NCI-H2171 treated with DMSO at 0.1 percent for 48 hours (cell line): ENCODE measurements at regions not wholly inside any gene's neighbourhood (a gene's known extent, or its start where the extent isn't known, plus 50 kb on each side); places are given as distances from the start of the nearest gene placed in this dataset.

ENCODE experiments used
- DNase-seq: peaks from one replicate; lab custom pipeline; 2025; lab: John Stamatoyannopoulos, UW

GRCh38 chr16:51592001-51592501 lies 441.0 kb upstream of the SALL1 start:
- DNase-seq: peak; percentile 21

DNA sequence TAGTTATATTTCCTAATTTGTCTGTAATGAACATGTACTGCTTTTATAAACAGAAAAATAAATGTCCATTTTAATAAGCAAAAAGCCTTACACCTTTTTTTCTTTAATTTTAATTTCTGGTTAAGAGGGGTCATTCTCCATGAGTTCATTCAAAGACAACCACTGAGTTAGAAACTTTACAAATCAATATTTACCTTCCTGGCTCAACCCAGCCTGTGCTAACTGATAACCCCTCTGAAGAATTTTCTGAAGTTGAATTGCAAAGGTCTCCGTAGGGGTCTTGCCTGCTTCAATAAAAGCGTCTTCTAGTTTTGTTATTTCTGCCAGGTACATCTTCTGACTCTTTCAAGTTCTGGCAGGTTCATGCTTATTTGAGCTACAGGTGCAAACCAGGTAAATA lies 440.4 kb upstream of the SALL1 start:
- DNase-seq: no peak

- DNase-seq: no peak
Measured at GRCh38 chr16:51579652-51580360, 428.7 kb upstream of the SALL1 start.

GRCh38 chr16:51577621-51578303 lies 426.7 kb upstream of the SALL1 start:
- DNase-seq: no peak

DNA sequence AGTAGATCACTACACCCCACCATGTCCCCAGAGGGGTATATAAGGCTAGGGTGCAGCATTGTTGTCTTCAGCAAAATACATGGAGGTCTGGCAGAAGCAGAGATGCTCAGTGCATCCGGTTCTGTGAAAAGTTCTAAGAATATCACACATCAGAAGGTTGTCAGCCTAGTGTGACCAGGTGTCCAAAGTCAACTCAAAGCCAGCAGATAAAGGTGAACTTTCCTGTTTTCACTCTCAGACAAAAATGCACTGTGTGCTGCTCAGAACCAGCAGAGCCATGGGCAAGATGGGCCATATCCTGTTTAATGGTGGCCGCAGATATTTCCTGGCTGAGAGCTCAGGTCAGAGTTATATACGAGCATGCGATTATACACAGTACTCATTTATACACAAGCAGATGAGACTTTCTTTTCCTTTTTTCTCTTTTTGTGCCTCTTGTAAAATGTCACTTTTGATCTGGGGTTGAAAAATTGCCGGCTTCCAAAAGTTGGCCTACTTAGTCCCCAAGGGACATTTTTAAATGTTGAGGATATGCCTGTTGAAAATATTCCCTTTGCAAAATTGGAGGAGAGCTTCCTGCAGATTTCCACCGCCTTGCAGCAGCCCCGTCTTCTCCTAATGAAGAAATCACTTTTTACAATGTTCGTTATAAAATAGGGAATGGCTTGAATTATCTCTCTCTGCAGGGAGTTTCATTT lies 425.6 kb upstream of the SALL1 start:
- DNase-seq: no peak

DNA sequence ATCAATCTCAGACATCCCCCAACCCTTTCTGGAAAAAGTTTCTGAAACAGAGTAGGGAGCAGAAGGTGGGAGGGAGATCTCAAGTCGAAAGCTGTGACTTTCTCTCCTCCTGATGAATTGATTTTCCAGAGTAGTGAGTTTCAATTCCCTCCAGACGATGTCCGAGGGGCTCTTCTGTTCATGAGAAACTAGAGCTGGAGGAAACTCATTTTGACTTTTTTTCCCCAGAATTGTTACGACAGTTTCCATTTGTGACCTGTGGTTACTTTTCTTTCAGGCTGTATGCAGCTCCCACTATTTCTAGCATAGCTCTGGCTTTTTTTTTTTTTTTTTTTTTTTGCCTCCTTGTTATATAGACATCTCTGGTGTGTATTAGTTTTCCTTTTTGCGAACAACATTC lies 422.1 kb upstream of the SALL1 start:
- no peak for DNase-seq

DNA sequence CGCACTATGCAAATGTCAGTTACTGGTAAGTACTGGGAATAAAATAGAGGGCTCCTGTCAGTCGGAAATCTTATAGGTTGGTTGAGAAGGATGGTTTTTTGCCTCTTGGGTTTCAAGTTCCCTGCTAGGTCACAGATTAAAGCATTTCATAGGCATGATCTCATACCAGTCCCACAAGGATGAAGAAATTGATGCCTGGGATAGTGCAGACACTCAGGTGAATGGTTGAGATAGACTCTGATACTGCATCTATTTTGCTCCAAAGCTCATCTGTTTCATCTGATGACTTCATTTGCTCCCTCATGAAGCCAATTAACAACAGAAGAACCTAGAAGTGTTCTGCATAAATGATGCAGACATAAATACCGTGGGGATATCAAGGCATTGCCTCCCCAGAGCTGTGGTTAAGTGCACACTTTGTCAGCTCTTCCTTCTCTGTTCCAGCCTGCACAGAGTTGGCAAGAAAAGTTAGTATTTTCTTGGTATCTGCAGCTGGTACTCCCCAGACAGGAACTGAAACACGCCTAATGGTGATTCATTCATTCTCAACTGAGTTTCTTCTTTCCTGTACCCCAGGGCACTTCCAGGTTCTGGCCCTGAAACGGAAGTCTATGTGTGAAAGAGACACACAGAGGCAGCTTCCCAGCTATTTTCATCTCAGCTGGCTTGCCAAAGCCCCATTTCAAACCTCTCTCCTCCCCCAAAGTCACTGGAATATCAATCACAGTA lies 418.3 kb upstream of the SALL1 start:
- no peak for DNase-seq

- DNase-seq: no peak
Measured at GRCh38 chr16:51567911-51568310, 416.8 kb upstream of the SALL1 start.

DNA sequence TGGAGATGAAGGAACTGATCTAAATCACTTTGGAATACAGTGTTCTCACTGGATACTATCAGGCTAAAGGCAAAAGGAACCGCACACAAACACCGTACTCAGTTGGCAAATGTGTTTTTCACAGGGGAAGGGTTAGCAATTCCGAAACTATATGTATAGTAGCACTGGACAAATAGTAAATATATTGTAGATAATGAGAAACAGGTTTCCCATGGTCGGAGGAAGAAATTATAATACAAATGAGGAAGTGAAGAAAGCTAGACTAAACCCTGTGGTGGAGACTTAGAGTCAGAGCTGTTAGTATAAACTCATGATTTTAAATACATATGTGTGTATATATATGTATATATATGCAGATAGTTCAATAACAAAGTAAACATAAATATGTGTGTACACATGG lies 414.1 kb upstream of the SALL1 start:
- no peak for DNase-seq

GRCh38 chr16:51562891-51563290 lies 411.8 kb upstream of the SALL1 start:
- DNase-seq: no peak

GRCh38 chr16:51559901-51560300 lies 408.8 kb upstream of the SALL1 start:
- DNase-seq: no peak

GRCh38 chr16:51557670-51558069 lies 406.6 kb upstream of the SALL1 start:
- DNase-seq: no peak

- DNase-seq: no peak
Measured at GRCh38 chr16:51556694-51557340, 405.7 kb upstream of the SALL1 start.

DNA sequence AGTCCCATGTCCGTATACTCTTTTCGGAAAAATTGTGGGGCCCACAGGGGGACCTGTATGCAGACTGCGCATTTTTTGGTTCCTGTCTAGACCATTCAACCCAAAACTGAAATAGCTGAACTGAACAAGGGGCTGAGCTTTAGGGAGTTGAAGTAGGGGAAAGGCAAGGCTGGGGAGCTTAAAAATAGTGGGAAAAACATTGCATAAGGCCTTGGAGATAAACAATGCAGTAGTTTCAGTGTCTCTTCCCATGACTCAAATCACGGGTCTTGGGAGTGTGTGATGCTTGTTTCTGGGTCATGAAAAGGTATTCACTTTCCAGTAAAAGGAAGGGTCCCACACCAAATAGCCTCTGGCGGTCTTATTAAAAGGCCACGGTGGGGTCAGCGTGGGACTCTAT lies 402.8 kb upstream of the SALL1 start:
- DNase-seq: no peak

DNA sequence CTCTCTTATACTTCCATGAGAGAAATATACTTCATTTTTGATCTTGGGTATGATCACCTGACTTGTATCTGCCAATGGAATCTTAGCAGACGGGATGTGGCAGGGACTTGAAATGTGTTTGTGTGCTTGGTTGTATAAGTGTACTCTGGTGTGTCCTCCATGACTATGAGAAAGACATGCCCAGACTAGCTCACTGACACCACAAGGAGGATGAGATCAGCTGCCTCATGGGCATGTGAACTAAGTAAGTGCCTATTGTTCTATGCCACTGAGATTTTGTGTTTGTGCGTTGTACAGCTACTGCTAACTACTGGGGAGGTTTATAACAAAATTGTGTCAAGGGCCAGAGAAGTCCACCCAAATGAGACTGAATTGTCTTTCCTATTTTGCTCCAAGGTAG lies 402.2 kb upstream of the SALL1 start:
- no peak for DNase-seq

GRCh38 chr16:51550800-51551347 lies 399.8 kb upstream of the SALL1 start:
- no peak for DNase-seq

DNA sequence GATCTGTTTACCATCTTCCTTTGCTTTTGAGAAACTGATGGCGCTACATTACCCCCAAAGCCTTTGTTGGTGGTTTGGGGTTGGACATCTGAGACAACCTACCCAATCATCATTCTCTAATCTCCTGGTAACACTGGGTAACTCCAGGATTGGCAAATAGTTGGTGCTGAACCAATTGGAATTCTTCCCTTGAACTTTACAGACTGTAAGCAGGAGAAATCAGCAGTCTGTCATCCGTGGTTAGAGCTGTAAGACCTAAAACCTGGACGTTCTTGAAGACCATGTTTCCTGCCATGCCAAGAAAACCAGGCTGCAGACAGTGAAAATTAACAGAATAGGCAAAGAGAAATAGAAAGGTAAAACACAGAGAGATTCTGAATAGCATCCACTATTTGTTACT lies 398.8 kb upstream of the SALL1 start:
- DNase-seq: no peak

GRCh38 chr16:51545951-51546350 lies 394.9 kb upstream of the SALL1 start:
- no peak for DNase-seq

- no peak for DNase-seq
Measured at GRCh38 chr16:51544851-51545467, 393.9 kb upstream of the SALL1 start.

DNA sequence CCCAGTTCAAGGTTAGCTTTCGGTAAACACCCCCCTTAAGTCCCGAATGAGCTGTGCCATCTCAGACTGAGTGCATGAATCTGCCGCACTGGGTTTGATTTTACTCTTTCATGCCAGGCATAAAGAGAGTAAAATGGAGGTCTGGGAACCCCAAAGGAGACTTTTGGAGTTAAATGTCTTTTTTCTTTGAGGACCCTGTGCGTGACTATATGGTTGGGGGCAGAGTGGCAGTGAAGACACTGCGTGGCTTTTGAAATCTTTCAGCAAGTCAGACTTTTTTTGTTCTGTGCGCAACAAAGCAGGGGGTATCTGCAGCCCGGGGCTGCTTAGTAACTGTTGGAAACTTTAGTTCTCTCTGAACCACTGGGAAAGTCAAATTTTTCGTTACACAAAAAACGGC lies 392.9 kb upstream of the SALL1 start:
- no peak for DNase-seq
